Prostate gland (tissue), 2 donors: ENCODE measurements at regions not wholly inside any gene's neighbourhood (a gene's known extent, or its start where the extent isn't known, plus 50 kb on each side); places are given as distances from the start of the nearest gene placed in this dataset.

Experiments
- DNase-seq: peaks from one replicate; pipeline ENCODE4 v3.0.0-alpha.2; 2019; ENCODE audit warnings: low spot score
- H3K27ac ChIP-seq, 2 donors: fragments of 200-600 bp; sonication (generic); 2 replicates each; pipeline ENCODE4 v1.5.1; 2017 to 2019
- H3K27me3 ChIP-seq: fragments of 200-600 bp; sonication (generic); replicated peaks from 2 replicates; pipeline ENCODE4 v1.5.1; 2019; ENCODE audit not compliant: insufficient read depth
- H3K36me3 ChIP-seq, 2 donors: fragments of 200-600 bp; sonication (generic); 1 replicate in 1 of 2; 2 replicates in 1 of 2; pipeline versions ENCODE4 v1.5.1 to v1.8.1; 2017 to 2019
- H3K4me1 ChIP-seq: fragments of 200-600 bp; sonication (generic); replicated peaks from 2 replicates; pipeline ENCODE4 v1.5.1; 2019
- H3K4me3 ChIP-seq, 2 donors: fragments of 200-600 bp; sonication (generic); 2 replicates each; pipeline ENCODE4 v1.5.1; 2017 to 2019
- H3K9me3 ChIP-seq: fragments of 200-600 bp; sonication (generic); 2 replicates; pipeline ENCODE4 v1.5.1; 2017
- POLR2A ChIP-seq: fragments of 450-650 bp; IDR thresholded peaks from one replicate; pipeline ENCODE4 v1.6.1; 2016; ENCODE audit warnings: antibody characterized with exemption, mild to moderate bottlenecking
- POLR2AphosphoS5 ChIP-seq: sonication (generic); formaldehyde crosslinking; IDR thresholded peaks from one replicate; pipeline ENCODE4 v1.6.1; 2017; ENCODE audit warnings: antibody characterized with exemption
- WGBS: methylation state at CpG from one replicate; pipeline ENCODE4 v1.1.5; 2018; 5-methylcytosine and 5-hydroxymethylcytosine counted together
- intact Hi-C: fragments of 100-400 bp; cut with DNase I; formaldehyde crosslinking; loops from one replicate; pipeline ENCODE4 v1.14.2; 2022
- TF ChIP-seq, protein P1 (sequence below), 4 experiments: fragments of 200-600 bp in 2 of 4; fragments of 450-650 bp in 2 of 4; sonication (generic) in 2 of 4; IDR thresholded peaks; 1 replicate in 3 of 4; 2 replicates in 1 of 4; pipeline ENCODE4 v1.5.1; 2016 to 2019; ENCODE audit warnings: antibody characterized with exemption in 4 of 4, mild to moderate bottlenecking in 2 of 4, moderate library complexity in 2 of 4

DNA sequence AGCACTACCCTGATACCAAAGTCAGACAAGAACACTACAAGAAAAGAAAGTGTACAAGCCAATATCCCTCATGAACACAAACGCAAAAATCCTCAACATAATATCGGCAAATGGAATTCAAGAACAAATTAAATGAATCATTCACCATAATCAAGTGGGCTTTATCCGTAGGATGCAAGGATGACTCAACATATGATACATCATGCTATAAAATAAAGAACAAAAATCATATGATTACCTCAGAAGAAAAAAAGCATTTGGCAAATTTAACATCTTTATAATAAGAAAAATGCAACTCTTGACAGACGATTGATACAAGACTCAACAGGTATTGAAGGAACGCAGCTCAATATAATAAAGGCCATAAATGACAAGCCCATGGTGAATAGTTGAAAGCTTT is 843.9 kb downstream of the FRK start:
- no peak for DNase-seq
- Histone ChIP-seq H3K4me3 (no peak overlapping the region), H3K9me3 (no peaks in the 10 kb centered on the region), H3K27ac (no peak overlapping the region), H3K36me3 (no peaks in the 10 kb centered on the region), H3K4me1 (no peaks in the 10 kb centered on the region), H3K27me3 (no peaks in the 10 kb centered on the region)
- WGBS, result 92% methylated on average over 5 of the region's 5 CpGs
- TF ChIP-seq POLR2A (no peak), POLR2AphosphoS5 (no peak)
- TF ChIP-seq, protein P1, sequence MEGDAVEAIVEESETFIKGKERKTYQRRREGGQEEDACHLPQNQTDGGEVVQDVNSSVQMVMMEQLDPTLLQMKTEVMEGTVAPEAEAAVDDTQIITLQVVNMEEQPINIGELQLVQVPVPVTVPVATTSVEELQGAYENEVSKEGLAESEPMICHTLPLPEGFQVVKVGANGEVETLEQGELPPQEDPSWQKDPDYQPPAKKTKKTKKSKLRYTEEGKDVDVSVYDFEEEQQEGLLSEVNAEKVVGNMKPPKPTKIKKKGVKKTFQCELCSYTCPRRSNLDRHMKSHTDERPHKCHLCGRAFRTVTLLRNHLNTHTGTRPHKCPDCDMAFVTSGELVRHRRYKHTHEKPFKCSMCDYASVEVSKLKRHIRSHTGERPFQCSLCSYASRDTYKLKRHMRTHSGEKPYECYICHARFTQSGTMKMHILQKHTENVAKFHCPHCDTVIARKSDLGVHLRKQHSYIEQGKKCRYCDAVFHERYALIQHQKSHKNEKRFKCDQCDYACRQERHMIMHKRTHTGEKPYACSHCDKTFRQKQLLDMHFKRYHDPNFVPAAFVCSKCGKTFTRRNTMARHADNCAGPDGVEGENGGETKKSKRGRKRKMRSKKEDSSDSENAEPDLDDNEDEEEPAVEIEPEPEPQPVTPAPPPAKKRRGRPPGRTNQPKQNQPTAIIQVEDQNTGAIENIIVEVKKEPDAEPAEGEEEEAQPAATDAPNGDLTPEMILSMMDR (IDR thresholded peaks at IDR 0.05), result no peak
- intact Hi-C loops, result no loop called here

DNA sequence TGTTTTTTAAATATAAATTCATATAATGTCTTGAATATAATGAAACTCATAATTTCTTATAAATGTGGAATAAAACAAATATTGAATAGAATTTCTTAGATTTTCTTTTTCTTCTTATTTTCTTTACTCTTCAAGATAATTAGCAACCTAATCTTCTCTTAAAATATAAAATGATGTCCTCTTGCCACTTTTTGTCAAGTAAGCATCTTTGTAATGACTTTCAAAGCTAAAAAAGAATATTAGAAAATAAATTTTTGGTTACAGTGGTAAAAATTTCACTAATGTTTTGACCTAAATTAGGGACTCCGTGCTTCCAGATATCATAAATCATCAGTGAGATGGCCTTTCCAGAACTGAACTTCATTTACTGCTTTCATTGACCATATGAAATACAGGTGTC is 846.4 kb downstream of the FRK start:
- WGBS, result 46% methylated on average over 1 of the region's 1 CpG
- Histone ChIP-seq H3K27ac (no peak overlapping the region), H3K4me3 (no peak overlapping the region), H3K4me1 (no peaks in the 10 kb centered on the region), H3K27me3 (no peaks in the 10 kb centered on the region), H3K9me3 (no peaks in the 10 kb centered on the region), H3K36me3 (no peaks in the 10 kb centered on the region)
- TF ChIP-seq POLR2AphosphoS5, result no peak
- TF ChIP-seq POLR2A, result no peak
- TF ChIP-seq, protein P1 (IDR thresholded peaks at IDR 0.05), result no peak
- no peak for DNase-seq
- intact Hi-C loops, result no loop called here

DNA sequence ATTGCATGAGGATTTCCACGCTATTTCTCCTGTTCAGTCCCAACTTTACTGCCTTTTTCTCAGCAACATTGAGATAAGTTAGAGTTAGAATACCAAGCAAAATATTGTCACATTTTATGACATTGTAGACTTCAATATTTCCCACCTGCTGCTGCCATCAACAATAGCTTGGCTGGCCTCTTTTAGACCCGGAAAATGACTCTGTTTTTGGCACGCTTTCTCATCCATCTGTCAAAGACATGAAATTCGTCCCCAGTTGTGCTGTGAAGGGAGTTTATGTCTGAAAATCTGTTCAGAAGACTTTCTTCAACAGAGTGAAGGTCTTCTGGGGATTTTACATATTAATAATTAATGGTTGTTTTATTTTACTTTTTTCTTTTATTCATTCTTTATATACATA is 857.3 kb downstream of the FRK start:
- no peak for TF ChIP-seq POLR2A
- no peak for TF ChIP-seq POLR2AphosphoS5
- TF ChIP-seq, protein P1 (IDR thresholded peaks at IDR 0.05), result no peak
- Histone ChIP-seq H3K4me1 (no peaks in the 10 kb centered on the region), H3K9me3 (no peaks in the 10 kb centered on the region), H3K27me3 (no peaks in the 10 kb centered on the region), H3K27ac (no peak overlapping the region), H3K36me3 (no peaks in the 10 kb centered on the region), H3K4me3 (no peak overlapping the region)
- intact Hi-C loops, result no loop called here
- DNase-seq, result no peak
- 61% methylated on average over 4 of the region's 4 CpGs for WGBS

DNA sequence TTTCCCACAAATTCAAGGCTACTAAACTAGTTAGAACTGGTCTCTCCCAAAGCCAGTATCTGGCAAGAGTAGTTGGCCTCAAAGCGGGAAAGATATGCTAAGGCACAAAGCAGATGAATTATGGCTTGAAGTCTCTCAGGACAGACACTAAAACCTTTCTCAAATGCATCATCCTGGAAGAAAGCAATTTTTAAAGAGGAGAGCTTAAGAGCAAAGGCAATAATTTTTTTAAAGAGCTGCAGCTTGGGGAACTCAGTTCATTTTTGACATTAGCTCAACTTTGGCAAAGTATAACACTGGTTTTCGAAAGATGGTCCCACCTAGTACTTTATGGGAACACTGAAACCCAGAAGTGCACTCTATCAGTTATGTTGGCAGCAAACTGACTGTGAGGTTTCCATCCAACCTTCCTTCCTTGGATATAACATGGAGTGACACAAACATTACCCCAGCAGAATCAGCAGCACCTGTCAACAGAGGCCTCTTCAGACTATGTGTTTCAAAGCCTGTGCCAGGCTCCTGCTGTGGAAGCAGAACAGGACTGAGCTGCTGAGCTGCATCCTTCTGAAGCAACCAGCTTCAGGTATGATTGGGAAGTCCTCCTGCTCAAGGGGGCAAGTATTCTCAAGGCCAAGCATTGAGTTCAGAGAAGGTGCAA is 852.3 kb upstream of the HS3ST5 start:
- DNase-seq, result no peak
- no peak for TF ChIP-seq POLR2AphosphoS5
- no peaks in the 10 kb centered on the region for H3K9me3 ChIP-seq
- H3K4me1 ChIP-seq, result no peaks in the 10 kb centered on the region
- 57% methylated on average over 2 of the region's 2 CpGs for WGBS
- no peak overlapping the region for H3K4me3 ChIP-seq
- no peaks in the 10 kb centered on the region for H3K36me3 ChIP-seq
- intact Hi-C loops, result no loop called here
- no peaks in the 10 kb centered on the region for H3K27me3 ChIP-seq
- no peak overlapping the region for H3K27ac ChIP-seq

DNA sequence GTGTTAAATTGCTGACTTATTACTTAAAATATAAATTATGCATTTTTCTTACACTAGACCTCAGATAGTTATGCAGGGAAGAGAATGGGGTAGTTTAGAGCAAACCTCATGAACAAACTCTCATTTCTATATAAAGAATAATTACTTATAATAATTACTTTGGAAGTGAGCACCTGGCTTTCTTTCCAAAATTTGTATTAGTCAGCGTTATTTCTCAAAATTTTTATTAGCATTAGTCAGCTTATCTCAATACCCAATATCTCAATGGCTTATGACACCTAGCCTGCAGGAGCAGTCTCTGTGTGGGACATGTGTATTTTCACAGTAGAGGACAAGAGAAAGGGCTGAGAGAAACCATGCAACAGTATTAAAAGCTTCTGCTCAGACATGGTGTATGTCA is 849.2 kb upstream of the HS3ST5 start:
- no peak overlapping the region for H3K4me3 ChIP-seq
- no peaks in the 10 kb centered on the region for H3K4me1 ChIP-seq
- intact Hi-C loops, result no loop called here
- no peak for DNase-seq
- WGBS, result 87% methylated on average over 1 of the region's 1 CpG
- no peaks in the 10 kb centered on the region for H3K36me3 ChIP-seq
- TF ChIP-seq POLR2AphosphoS5 (no peak), POLR2A (no peak)
- TF ChIP-seq, protein P1 (IDR thresholded peaks at IDR 0.05), result no peak
- H3K27ac ChIP-seq, result no peak overlapping the region
- H3K9me3 ChIP-seq, result no peaks in the 10 kb centered on the region
- no peaks in the 10 kb centered on the region for H3K27me3 ChIP-seq
